IMR-90 (cell line): ENCODE measurements at regions not wholly inside any gene's neighbourhood (a gene's known extent, or its start where the extent isn't known, plus 50 kb on each side); places are given as distances from the start of the nearest gene placed in this dataset. TPM values are rescaled to one million over a fixed set of nuclear protein-coding genes. Genes with fewer than 3 reads are reported as not detected.

Experiments used
- microRNA-seq, 2 experiments: library from miRNA; stranded (forward) in 1 of 2; unstranded in 1 of 2; fragments of 10-50 nt in 1 of 2; fragments of <30 nt in 1 of 2; gene quantifications in 1 of 2; microRNA quantifications in 1 of 2; one replicate each; pipeline versions ENCODE3 to v1.1.0; 2013 to 2020; ENCODE audit not compliant: insufficient read depth in 1 of 2, insufficient read length in 1 of 2, unreplicated experiment in 1 of 2
- small RNA-seq, 5 experiments: library from RNA; depleted of rRNA; stranded (forward); fragments of <200 nt; gene quantifications; one replicate each; pipeline ENCODE3, GENCODE V24; 2012

Small RNAs in the stretch of these regions (microRNA-seq; reads per million reads assigned to microRNA genes)
- not detected for gene RNU5E-7P (ENCODE audit: insufficient read depth, insufficient read length)

Small RNAs in the stretch of these regions (small RNA-seq; reads per million reads assigned to genes)
- gene RNU5E-7P, result 0 reads per million in 5 experiments
